GM21786 (cell line): ENCODE measurements at regions not wholly inside any gene's neighbourhood (a gene's known extent, or its start where the extent isn't known, plus 50 kb on each side); places are given as distances from the start of the nearest gene placed in this dataset.
"Not testable (repeated sequence)": the region's sequence is repeated elsewhere in the genome, so short reads cannot be mapped to it uniquely, and the experiment has no call there.

ENCODE experiments used
- ATAC-seq: cut with Tn5 transposase; IDR thresholded peaks from one replicate; pipeline ENCODE4 v1.9.1; 2021; ENCODE audit not compliant: unreplicated experiment

GRCh38 chr1:221241157-221241556 is 361.9 kb downstream of the HLX start:
- ATAC-seq, result no peak

- no peak for ATAC-seq
Observed at GRCh38 chr1:221241592-221241991, 362.3 kb downstream of the HLX start.

- ATAC-seq, result no peak
Observed at GRCh38 chr1:221246067-221246466, 366.8 kb downstream of the HLX start.

- ATAC-seq, result no peak
Observed at GRCh38 chr1:221246628-221247415, 367.6 kb downstream of the HLX start.

- no peak for ATAC-seq
Observed at GRCh38 chr1:221251580-221251979, 372.3 kb downstream of the HLX start.

- ATAC-seq, result no peak
Observed at GRCh38 chr1:221254813-221255212, 375.6 kb downstream of the HLX start.

- ATAC-seq, result no peak
Observed at GRCh38 chr1:221256773-221257172, 377.5 kb downstream of the HLX start.

GRCh38 chr1:221257548-221257947 is 378.3 kb downstream of the HLX start:
- not testable (repeated sequence) for ATAC-seq

GRCh38 chr1:221262677-221263076 is 383.4 kb downstream of the HLX start:
- not testable (repeated sequence) for ATAC-seq

- ATAC-seq, result peak; percentile 86
Observed at GRCh38 chr1:221263831-221264767, 384.9 kb downstream of the HLX start.

- no peak for ATAC-seq
Observed at GRCh38 chr1:221264848-221265247, 385.6 kb downstream of the HLX start.

GRCh38 chr1:221268295-221268694 is 389.1 kb downstream of the HLX start:
- ATAC-seq, result no peak

- no peak for ATAC-seq
Observed at GRCh38 chr1:221271701-221272100, 392.5 kb downstream of the HLX start.

- ATAC-seq, result no peak
Observed at GRCh38 chr1:221272940-221273339, 393.7 kb downstream of the HLX start.

- no peak for ATAC-seq
Observed at GRCh38 chr1:221274373-221274772, 395.1 kb downstream of the HLX start.

- no peak for ATAC-seq
Observed at GRCh38 chr1:221276896-221277409, 397.7 kb downstream of the HLX start.

- no peak for ATAC-seq
Observed at GRCh38 chr1:221279146-221279545, 399.9 kb downstream of the HLX start.

- ATAC-seq, result no peak
Observed at GRCh38 chr1:221283532-221283931, 404.3 kb downstream of the HLX start.

- ATAC-seq, result no peak
Observed at GRCh38 chr1:221284028-221284427, 404.8 kb downstream of the HLX start.

GRCh38 chr1:221284991-221285390 is 405.7 kb downstream of the HLX start:
- ATAC-seq, result not testable (repeated sequence)

- not testable (repeated sequence) for ATAC-seq
Observed at GRCh38 chr1:221285458-221286210, 406.4 kb downstream of the HLX start.
